ENCODE measurements at regions not wholly inside any gene's neighbourhood (a gene's known extent, or its start where the extent isn't known, plus 50 kb on each side); places are given as distances from the start of the nearest gene placed in this dataset.

GRCh38 chr13:64817691-64818090, 2412.4 kb downstream of the PCDH9 start (continued):
- no peak for TF ChIP-seq ZBTB33 (IDR thresholded peaks at IDR 0.05; ENCODE audit: extremely low read depth, insufficient replicate concordance, low read length)
- TF ChIP-seq EZH2 (IDR thresholded peaks at IDR 0.05): no peak
- no peak for TF ChIP-seq CEBPB (IDR thresholded peaks at IDR 0.05; ENCODE audit: low read depth)
- no peak for TF ChIP-seq TCF7L2 (IDR thresholded peaks at IDR 0.05; ENCODE audit: borderline replicate concordance, extremely low read depth, insufficient read depth, insufficient read length)
- TF ChIP-seq ZFX (IDR thresholded peaks at IDR 0.05): no peak
- TF ChIP-seq ZNF274 (IDR thresholded peaks at IDR 0.05; ENCODE audit: low read depth, low read length): no peak
- TF ChIP-seq YY1 (IDR thresholded peaks at IDR 0.05; ENCODE audit: extremely low read depth, insufficient replicate concordance, low read depth, low read length): no peak
- TF ChIP-seq RAD21 (IDR thresholded peaks at IDR 0.05; ENCODE audit: low read depth): no peak

GRCh38 chr13:64810750-64811149, 2419.4 kb downstream of the PCDH9 start:
- RAD21 ChIA-PET (ENCODE audit: low non-redundant PET in 1 of 2, low total read pairs in 2 of 2, uncharacterized antibody in 2 of 2, unreplicated experiment in 2 of 2): no interaction called here
- CTCF ChIA-PET: no interaction called here
- Histone ChIP-seq H3K27ac (ENCODE audit: low read depth, low read length) (no peak overlapping the region), H4K20me1 (ENCODE audit: insufficient read depth) (no peaks in the 10 kb centered on the region), H3K36me3 (ENCODE audit: control insufficient read depth in 1 of 2, insufficient read depth in 2 of 2, low read length in 2 of 2) (no peaks in the 10 kb centered on the region), H3K4me2 (ENCODE audit: low read length) (no peak overlapping the region), H3K9me3 (ENCODE audit: control insufficient read depth in 1 of 2, insufficient read depth in 1 of 2, low read depth in 1 of 2, low read length in 2 of 2) (no peaks in the 10 kb centered on the region), H3K4me3 (replicated peaks in 1 of 2; ENCODE audit: low read depth in 1 of 2, low read length in 2 of 2) (no peak overlapping the region), H3K27me3 (ENCODE audit: insufficient read depth, low read length) (no peaks in the 10 kb centered on the region), H3K9ac (ENCODE audit: low read length) (no peak overlapping the region), H3K4me1 (ENCODE audit: control insufficient read depth in 1 of 2, insufficient read depth in 2 of 2, low read length in 2 of 2) (no peaks in the 10 kb centered on the region), H3K79me2 (ENCODE audit: insufficient read depth, low read length) (no peaks in the 10 kb centered on the region), H2AFZ (ENCODE audit: low read depth, low read length, poor library complexity, severe bottlenecking) (no peak overlapping the region), H3K9me2 (ENCODE audit: insufficient read depth) (no peaks in the 10 kb centered on the region)
- POLR2A ChIA-PET: no interaction called here
- TF ChIP-seq CTCF (IDR thresholded peaks at IDR 0.05 in 2 of 3, conservative IDR thresholded peaks at IDR 0.05 in 1 of 3; ENCODE audit: borderline replicate concordance in 1 of 3, insufficient read depth in 1 of 3, low read depth in 2 of 3, low read length in 2 of 3): no peak
- no peak for TF ChIP-seq REST (IDR thresholded peaks at IDR 0.05; ENCODE audit: low read depth)
- no peak for TF ChIP-seq FOSL1 (IDR thresholded peaks at IDR 0.05; ENCODE audit: low read depth)
- TF ChIP-seq SRF (IDR thresholded peaks at IDR 0.05; ENCODE audit: low read depth): no peak
- TF ChIP-seq SIN3A (IDR thresholded peaks at IDR 0.05; ENCODE audit: low read depth): no peak
- no peak for TF ChIP-seq MAX (IDR thresholded peaks at IDR 0.05)
- no peak for TF ChIP-seq CEBPB (IDR thresholded peaks at IDR 0.05; ENCODE audit: low read depth)
- TF ChIP-seq ZFX (IDR thresholded peaks at IDR 0.05): no peak
- no peak for TF ChIP-seq EZH2 (IDR thresholded peaks at IDR 0.05)
- no peak for TF ChIP-seq EZH2phosphoT487 (IDR thresholded peaks at IDR 0.05; ENCODE audit: borderline replicate concordance)
- no peak for TF ChIP-seq RAD21 (IDR thresholded peaks at IDR 0.05; ENCODE audit: low read depth)
- TF ChIP-seq ZNF274 (IDR thresholded peaks at IDR 0.05; ENCODE audit: low read depth, low read length): no peak
- TF ChIP-seq POLR2A (IDR thresholded peaks at IDR 0.05; ENCODE audit: borderline replicate concordance, extremely low read depth, insufficient read depth, insufficient read length): no peak
- no peak for TF ChIP-seq JUND (IDR thresholded peaks at IDR 0.05)
- no peak for TF ChIP-seq SP1 (IDR thresholded peaks at IDR 0.05; ENCODE audit: low read depth)
- intact Hi-C loops (cut with micrococcal nuclease): no loop called here
- no TSS peak for BruUV-seq (replicated peaks)
- no peak for ATAC-seq
- DNase-seq (ENCODE audit: low read depth, low spot score): no peak

Data from HCT116 (cell line).